H1 (cell line): ENCODE measurements at regions not wholly inside any gene's neighbourhood (a gene's known extent, or its start where the extent isn't known, plus 50 kb on each side); places are given as distances from the start of the nearest gene placed in this dataset.

Experiments used
- BACH1 ChIP-seq: IDR thresholded peaks from 2 replicates; pipeline ENCODE4 v1.6.1; 2012; ENCODE audit warnings: low read length, improper control_type of control experiment
- CHD1 ChIP-seq: IDR thresholded peaks from 2 replicates; pipeline ENCODE4 v1.6.1; 2012; ENCODE audit warnings: low read depth, low read length, improper control_type of control experiment
- CHD2 ChIP-seq: IDR thresholded peaks from 2 replicates; pipeline ENCODE4 v1.6.1; 2012; ENCODE audit warnings: low read length, improper control_type of control experiment
- EGR1 ChIP-seq: IDR thresholded peaks from 2 replicates; pipeline ENCODE4 v1.6.1; 2011; ENCODE audit warnings: low read depth, low read length, borderline replicate concordance
- GABPA ChIP-seq: IDR thresholded peaks from 2 replicates; pipeline ENCODE4 v1.6.1; 2011; ENCODE audit warnings: mild to moderate bottlenecking, low read length, moderate library complexity, borderline replicate concordance; ENCODE audit not compliant: insufficient read depth
- HDAC2 ChIP-seq, 2 experiments: fragments of 300-600 bp in 1 of 2; sonication (generic) in 1 of 2; IDR thresholded peaks; 2 replicates each; pipeline ENCODE4 v1.6.1; 2011 to 2012; ENCODE audit warnings: low read depth in 2 of 2, low read length in 2 of 2, mild to moderate bottlenecking in 2 of 2, moderate library complexity in 2 of 2, borderline replicate concordance in 1 of 2, inconsistent platforms in 1 of 2
- JUN ChIP-seq: IDR thresholded peaks from 2 replicates; pipeline ENCODE4 v1.6.1; 2011; ENCODE audit warnings: low read depth, mild to moderate bottlenecking, improper control_type of control experiment, low read length
- POLR2A ChIP-seq, 2 experiments: IDR thresholded peaks; 1 replicate in 1 of 2; 2 replicates in 1 of 2; pipeline ENCODE4 v1.6.1; 2011; ENCODE audit warnings: low read depth in 2 of 2, low read length in 2 of 2, mild to moderate bottlenecking in 2 of 2; ENCODE audit errors: control extremely low read depth in 1 of 2
- SP2 ChIP-seq: IDR thresholded peaks from 2 replicates; pipeline ENCODE4 v1.6.1; 2012; ENCODE audit warnings: mild to moderate bottlenecking, low read length, inconsistent platforms
- TF ChIP-seq, protein P1 (sequence below): fragments of 300-600 bp; sonication (generic); IDR thresholded peaks from 2 replicates; pipeline ENCODE4 v1.7.1; 2012; ENCODE audit warnings: low read length, moderate library complexity, mild to moderate bottlenecking, inconsistent platforms; ENCODE audit not compliant: insufficient replicate concordance

DNA sequence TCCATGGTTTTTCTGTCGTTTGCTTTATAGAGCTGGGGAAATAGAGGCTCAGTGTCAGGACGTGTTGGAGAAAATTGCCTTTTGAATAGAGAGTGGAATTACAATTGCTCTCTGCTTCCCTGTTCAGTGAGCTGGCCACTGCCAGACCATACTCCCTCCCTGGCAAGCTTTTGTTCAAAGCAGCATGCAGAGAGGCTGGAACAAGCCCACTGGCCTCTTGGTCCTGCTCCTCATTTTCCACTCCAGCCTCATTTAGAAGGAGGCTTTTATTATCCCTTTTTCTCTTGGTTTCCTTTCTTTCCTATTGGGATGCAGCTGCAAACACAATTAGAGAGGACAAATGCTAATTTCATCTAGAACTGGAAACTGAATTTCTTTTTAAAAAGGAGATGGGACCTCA, 302.2 kb upstream of the PODXL start (continued):
- TF ChIP-seq, protein P1, sequence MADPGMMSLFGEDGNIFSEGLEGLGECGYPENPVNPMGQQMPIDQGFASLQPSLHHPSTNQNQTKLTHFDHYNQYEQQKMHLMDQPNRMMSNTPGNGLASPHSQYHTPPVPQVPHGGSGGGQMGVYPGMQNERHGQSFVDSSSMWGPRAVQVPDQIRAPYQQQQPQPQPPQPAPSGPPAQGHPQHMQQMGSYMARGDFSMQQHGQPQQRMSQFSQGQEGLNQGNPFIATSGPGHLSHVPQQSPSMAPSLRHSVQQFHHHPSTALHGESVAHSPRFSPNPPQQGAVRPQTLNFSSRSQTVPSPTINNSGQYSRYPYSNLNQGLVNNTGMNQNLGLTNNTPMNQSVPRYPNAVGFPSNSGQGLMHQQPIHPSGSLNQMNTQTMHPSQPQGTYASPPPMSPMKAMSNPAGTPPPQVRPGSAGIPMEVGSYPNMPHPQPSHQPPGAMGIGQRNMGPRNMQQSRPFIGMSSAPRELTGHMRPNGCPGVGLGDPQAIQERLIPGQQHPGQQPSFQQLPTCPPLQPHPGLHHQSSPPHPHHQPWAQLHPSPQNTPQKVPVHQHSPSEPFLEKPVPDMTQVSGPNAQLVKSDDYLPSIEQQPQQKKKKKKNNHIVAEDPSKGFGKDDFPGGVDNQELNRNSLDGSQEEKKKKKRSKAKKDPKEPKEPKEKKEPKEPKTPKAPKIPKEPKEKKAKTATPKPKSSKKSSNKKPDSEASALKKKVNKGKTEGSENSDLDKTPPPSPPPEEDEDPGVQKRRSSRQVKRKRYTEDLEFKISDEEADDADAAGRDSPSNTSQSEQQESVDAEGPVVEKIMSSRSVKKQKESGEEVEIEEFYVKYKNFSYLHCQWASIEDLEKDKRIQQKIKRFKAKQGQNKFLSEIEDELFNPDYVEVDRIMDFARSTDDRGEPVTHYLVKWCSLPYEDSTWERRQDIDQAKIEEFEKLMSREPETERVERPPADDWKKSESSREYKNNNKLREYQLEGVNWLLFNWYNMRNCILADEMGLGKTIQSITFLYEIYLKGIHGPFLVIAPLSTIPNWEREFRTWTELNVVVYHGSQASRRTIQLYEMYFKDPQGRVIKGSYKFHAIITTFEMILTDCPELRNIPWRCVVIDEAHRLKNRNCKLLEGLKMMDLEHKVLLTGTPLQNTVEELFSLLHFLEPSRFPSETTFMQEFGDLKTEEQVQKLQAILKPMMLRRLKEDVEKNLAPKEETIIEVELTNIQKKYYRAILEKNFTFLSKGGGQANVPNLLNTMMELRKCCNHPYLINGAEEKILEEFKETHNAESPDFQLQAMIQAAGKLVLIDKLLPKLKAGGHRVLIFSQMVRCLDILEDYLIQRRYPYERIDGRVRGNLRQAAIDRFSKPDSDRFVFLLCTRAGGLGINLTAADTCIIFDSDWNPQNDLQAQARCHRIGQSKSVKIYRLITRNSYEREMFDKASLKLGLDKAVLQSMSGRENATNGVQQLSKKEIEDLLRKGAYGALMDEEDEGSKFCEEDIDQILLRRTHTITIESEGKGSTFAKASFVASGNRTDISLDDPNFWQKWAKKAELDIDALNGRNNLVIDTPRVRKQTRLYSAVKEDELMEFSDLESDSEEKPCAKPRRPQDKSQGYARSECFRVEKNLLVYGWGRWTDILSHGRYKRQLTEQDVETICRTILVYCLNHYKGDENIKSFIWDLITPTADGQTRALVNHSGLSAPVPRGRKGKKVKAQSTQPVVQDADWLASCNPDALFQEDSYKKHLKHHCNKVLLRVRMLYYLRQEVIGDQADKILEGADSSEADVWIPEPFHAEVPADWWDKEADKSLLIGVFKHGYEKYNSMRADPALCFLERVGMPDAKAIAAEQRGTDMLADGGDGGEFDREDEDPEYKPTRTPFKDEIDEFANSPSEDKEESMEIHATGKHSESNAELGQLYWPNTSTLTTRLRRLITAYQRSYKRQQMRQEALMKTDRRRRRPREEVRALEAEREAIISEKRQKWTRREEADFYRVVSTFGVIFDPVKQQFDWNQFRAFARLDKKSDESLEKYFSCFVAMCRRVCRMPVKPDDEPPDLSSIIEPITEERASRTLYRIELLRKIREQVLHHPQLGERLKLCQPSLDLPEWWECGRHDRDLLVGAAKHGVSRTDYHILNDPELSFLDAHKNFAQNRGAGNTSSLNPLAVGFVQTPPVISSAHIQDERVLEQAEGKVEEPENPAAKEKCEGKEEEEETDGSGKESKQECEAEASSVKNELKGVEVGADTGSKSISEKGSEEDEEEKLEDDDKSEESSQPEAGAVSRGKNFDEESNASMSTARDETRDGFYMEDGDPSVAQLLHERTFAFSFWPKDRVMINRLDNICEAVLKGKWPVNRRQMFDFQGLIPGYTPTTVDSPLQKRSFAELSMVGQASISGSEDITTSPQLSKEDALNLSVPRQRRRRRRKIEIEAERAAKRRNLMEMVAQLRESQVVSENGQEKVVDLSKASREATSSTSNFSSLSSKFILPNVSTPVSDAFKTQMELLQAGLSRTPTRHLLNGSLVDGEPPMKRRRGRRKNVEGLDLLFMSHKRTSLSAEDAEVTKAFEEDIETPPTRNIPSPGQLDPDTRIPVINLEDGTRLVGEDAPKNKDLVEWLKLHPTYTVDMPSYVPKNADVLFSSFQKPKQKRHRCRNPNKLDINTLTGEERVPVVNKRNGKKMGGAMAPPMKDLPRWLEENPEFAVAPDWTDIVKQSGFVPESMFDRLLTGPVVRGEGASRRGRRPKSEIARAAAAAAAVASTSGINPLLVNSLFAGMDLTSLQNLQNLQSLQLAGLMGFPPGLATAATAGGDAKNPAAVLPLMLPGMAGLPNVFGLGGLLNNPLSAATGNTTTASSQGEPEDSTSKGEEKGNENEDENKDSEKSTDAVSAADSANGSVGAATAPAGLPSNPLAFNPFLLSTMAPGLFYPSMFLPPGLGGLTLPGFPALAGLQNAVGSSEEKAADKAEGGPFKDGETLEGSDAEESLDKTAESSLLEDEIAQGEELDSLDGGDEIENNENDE: no peak
- TF ChIP-seq POLR2A (IDR thresholded peaks at IDR 0.05; ENCODE audit: control extremely low read depth in 1 of 2, low read depth in 2 of 2, low read length in 2 of 2) (no peak), JUN (no peak), CHD1 (no peak), GABPA (no peak), SP2 (no peak), BACH1 (no peak), CHD2 (no peak), EGR1 (no peak), HDAC2 (IDR thresholded peaks at IDR 0.05; ENCODE audit: borderline replicate concordance in 1 of 2, low read depth in 2 of 2, low read length in 2 of 2) (no peak)
